Natural killer cell (primary cell): ENCODE measurements at regions not wholly inside any gene's neighbourhood (a gene's known extent, or its start where the extent isn't known, plus 50 kb on each side); places are given as distances from the start of the nearest gene placed in this dataset.
"Not testable (repeated sequence)": the region's sequence is repeated elsewhere in the genome, so short reads cannot be mapped to it uniquely, and the experiment has no call there.

Experiments
- ATAC-seq, 3 donors: fragments of 150-1000 bp in 2 of 3; fragments of 200-7000 bp in 1 of 3; cut with Tn5 transposase; 1 replicate in 1 of 3; 2 replicates in 2 of 3; pipeline ENCODE4 v1.10.0; 2021; ENCODE audit warnings: mild to moderate bottlenecking in 2 of 3, moderate library complexity in 2 of 3
- DNase-seq, 2 donors: peaks; one replicate each; pipeline versions ENCODE4 v3.0.0 to v3.0.0-alpha.2; 2013 to 2021; ENCODE audit warnings: mixed read lengths in 1 of 2
- H3K27ac ChIP-seq: one replicate; pipeline ENCODE4 v1.5.1; 2013; ENCODE audit warnings: mild to moderate bottlenecking, low read length
- H3K27me3 ChIP-seq: one replicate; pipeline ENCODE4 v1.6.1; 2013; ENCODE audit warnings: low read length; ENCODE audit not compliant: control insufficient read depth, insufficient read depth
- H3K36me3 ChIP-seq: one replicate; pipeline ENCODE4 v1.6.1; 2013; ENCODE audit warnings: low read length; ENCODE audit not compliant: control insufficient read depth, insufficient read depth
- H3K4me1 ChIP-seq: one replicate; pipeline ENCODE4 v1.6.1; 2013; ENCODE audit warnings: low read length; ENCODE audit not compliant: control insufficient read depth, insufficient read depth
- H3K4me3 ChIP-seq: one replicate; pipeline ENCODE4 v1.5.1; 2013; ENCODE audit warnings: low read length
- H3K9me3 ChIP-seq: one replicate; pipeline ENCODE4 v1.6.1; 2013; ENCODE audit warnings: low read length; ENCODE audit not compliant: control insufficient read depth, insufficient read depth
- H3K27ac Mint-ChIP-seq, 2 donors: one replicate each; pipeline ENCODE4 v1.8.0; 2022; ENCODE audit warnings: mild to moderate bottlenecking in 2 of 2, mixed read lengths in 2 of 2, moderate library complexity in 1 of 2
- H3K27me3 Mint-ChIP-seq, 2 donors: one replicate each; pipeline ENCODE4 v1.8.0; 2022; ENCODE audit warnings: low read depth in 2 of 2, mixed read lengths in 2 of 2
- H3K36me3 Mint-ChIP-seq: one replicate; pipeline ENCODE4 v1.8.0; 2022; ENCODE audit warnings: mixed read lengths
- H3K4me1 Mint-ChIP-seq, 2 donors: one replicate each; pipeline ENCODE4 v1.8.0; 2022; ENCODE audit warnings: mixed read lengths in 2 of 2
- H3K4me3 Mint-ChIP-seq: one replicate; pipeline ENCODE4 v1.8.0; 2022; ENCODE audit warnings: mild to moderate bottlenecking, moderate library complexity, mixed read lengths
- H3K9me3 Mint-ChIP-seq, 2 donors: one replicate each; pipeline ENCODE4 v1.8.0; 2022; ENCODE audit warnings: mixed read lengths in 2 of 2
- WGBS: methylation state at CpG from one replicate; pipeline ENCODE4 v1.1.7; 2013; ENCODE audit warnings: missing lambda C conversion rate; ENCODE audit not compliant: insufficient coverage; 5-methylcytosine and 5-hydroxymethylcytosine counted together
- intact Hi-C: fragments of 100-400 bp; cut with micrococcal nuclease; formaldehyde crosslinking; loops from one replicate; pipeline ENCODE4 v1.14.2; 2022

DNA sequence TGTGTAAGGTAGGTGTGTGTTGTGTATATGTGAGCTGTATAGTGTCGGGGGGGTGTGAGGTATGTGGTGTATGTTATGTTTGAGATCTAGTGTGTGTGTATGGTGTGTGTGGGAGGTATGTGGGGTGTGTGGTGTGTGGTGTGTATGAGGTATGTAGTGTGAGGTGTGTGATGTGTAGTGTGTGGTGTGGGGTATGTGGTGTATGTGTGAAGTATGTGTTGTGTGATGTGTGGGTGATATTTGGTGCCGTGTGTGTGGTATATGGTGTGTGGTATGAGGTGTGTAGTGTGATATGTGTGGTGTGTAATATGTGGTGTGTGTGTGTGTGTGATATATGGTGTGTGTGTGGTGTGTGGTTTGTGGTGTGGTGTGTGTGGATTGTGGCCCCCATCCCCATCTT lies 4451.2 kb upstream of the TPTE start:
- H3K27me3 ChIP-seq, H3K27ac ChIP-seq, H3K36me3 ChIP-seq, H3K4me1 Mint-ChIP-seq, H3K4me3 ChIP-seq, intact Hi-C loops, H3K36me3 Mint-ChIP-seq, H3K27me3 Mint-ChIP-seq, H3K9me3 ChIP-seq, H3K4me1 ChIP-seq, H3K4me3 Mint-ChIP-seq, H3K9me3 Mint-ChIP-seq, DNase-seq: not testable (repeated sequence)
- 83% methylated on average over 2 of the region's 2 CpGs for WGBS
- peak overlapping the region; percentile 45 to 91 for H3K27ac Mint-ChIP-seq
- peak in 2 of 3 donors; percentile 31 to 32 for ATAC-seq

GRCh38 chr21:6072691-6073090 lies 4448.7 kb upstream of the TPTE start:
- H3K4me3 Mint-ChIP-seq, H3K27me3 Mint-ChIP-seq, H3K36me3 Mint-ChIP-seq, ATAC-seq, H3K9me3 Mint-ChIP-seq, H3K36me3 ChIP-seq, H3K27me3 ChIP-seq, H3K4me1 Mint-ChIP-seq, H3K27ac ChIP-seq, H3K4me1 ChIP-seq, intact Hi-C loops, H3K4me3 ChIP-seq, H3K27ac Mint-ChIP-seq, H3K9me3 ChIP-seq, DNase-seq: not testable (repeated sequence)
- WGBS: no CpG with 5 or more reads among the region's 5 CpGs

DNA sequence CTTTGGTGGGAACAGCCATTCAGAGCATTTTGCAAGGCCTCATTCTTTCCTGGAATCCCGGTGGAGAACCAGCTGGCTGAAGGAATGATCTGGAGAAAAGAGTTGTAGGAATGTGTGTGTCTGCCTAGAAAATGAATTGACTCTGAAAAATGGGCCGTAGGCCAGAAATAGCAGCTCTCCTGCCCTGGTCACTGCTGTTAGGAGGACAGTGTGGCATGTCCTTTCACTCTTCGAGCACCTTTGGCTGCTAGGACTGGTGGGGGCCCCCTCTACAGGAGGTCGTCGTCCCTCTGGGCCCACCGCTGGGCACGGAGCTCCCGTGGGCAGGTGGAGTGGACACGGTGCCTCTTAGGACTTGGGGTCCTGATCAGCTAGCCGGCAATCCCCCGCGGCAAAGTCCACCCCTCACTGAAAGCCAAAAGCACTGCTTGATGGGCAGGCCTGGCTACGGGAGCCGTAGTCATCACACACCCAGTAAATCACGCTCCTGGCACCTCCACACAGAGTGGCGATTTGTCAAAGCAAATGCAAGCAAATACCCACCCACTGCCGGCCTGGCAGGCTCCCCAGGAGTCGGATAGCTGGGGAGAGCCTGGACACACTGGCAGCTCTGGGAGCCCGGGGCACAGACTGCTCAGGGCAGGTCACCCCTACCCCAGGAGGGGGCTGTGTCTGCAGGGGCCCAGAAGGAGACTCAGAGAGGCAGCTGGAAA lies 4447.2 kb upstream of the TPTE start:
- H3K9me3 ChIP-seq, H3K4me1 ChIP-seq, H3K4me3 Mint-ChIP-seq, H3K27me3 Mint-ChIP-seq, H3K27ac ChIP-seq, H3K36me3 Mint-ChIP-seq, H3K4me1 Mint-ChIP-seq, H3K9me3 Mint-ChIP-seq, H3K27ac Mint-ChIP-seq, H3K27me3 ChIP-seq, H3K36me3 ChIP-seq, DNase-seq, H3K4me3 ChIP-seq, ATAC-seq, intact Hi-C loops: not testable (repeated sequence)
- no CpG with 5 or more reads among the region's 19 CpGs for WGBS

- H3K4me3 ChIP-seq, H3K4me3 Mint-ChIP-seq, H3K27me3 ChIP-seq, H3K27me3 Mint-ChIP-seq, ATAC-seq, H3K4me1 Mint-ChIP-seq, H3K27ac Mint-ChIP-seq, DNase-seq, H3K36me3 ChIP-seq, H3K9me3 ChIP-seq, H3K27ac ChIP-seq, H3K4me1 ChIP-seq, H3K9me3 Mint-ChIP-seq, H3K36me3 Mint-ChIP-seq, intact Hi-C loops: not testable (repeated sequence)
- WGBS: no CpG with 5 or more reads among the region's 17 CpGs
Measured at GRCh38 chr21:6074935-6075334, 4446.4 kb upstream of the TPTE start.

GRCh38 chr21:6075627-6076208 lies 4445.7 kb upstream of the TPTE start:
- H3K9me3 ChIP-seq, H3K27me3 ChIP-seq, H3K27ac ChIP-seq, H3K4me1 Mint-ChIP-seq, H3K36me3 ChIP-seq, H3K36me3 Mint-ChIP-seq, H3K27ac Mint-ChIP-seq, intact Hi-C loops, ATAC-seq, H3K4me3 Mint-ChIP-seq, H3K27me3 Mint-ChIP-seq, DNase-seq, H3K4me1 ChIP-seq, H3K4me3 ChIP-seq, H3K9me3 Mint-ChIP-seq: not testable (repeated sequence)
- WGBS: no CpG with 5 or more reads among the region's 24 CpGs

DNA sequence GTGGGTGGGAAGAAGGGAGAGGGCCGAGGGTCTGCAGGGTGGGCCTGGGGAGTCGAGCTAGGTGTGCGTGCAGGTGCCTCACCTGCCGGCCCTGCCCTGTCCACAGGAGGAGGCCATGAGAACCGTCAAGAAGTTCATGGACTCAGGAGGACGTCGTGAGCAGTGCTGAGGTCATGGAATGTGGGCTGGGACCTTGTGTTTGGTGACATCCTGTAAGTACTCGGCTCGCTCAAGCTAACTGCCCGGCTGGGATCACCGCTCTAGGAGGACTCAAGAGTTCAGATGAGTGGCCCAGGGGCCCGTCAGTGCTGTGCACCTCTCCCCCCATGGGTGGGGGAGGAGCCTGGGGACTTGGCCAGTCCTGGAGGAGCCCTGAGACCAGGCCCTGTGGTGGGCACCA lies 4444.0 kb upstream of the TPTE start:
- H3K36me3 Mint-ChIP-seq, H3K4me1 ChIP-seq, H3K27ac ChIP-seq, intact Hi-C loops, H3K4me3 ChIP-seq, ATAC-seq, DNase-seq, H3K4me3 Mint-ChIP-seq, H3K9me3 ChIP-seq, H3K4me1 Mint-ChIP-seq, H3K27me3 ChIP-seq, H3K9me3 Mint-ChIP-seq, H3K27ac Mint-ChIP-seq, H3K36me3 ChIP-seq, H3K27me3 Mint-ChIP-seq: not testable (repeated sequence)
- WGBS: no CpG with 5 or more reads among the region's 12 CpGs

DNA sequence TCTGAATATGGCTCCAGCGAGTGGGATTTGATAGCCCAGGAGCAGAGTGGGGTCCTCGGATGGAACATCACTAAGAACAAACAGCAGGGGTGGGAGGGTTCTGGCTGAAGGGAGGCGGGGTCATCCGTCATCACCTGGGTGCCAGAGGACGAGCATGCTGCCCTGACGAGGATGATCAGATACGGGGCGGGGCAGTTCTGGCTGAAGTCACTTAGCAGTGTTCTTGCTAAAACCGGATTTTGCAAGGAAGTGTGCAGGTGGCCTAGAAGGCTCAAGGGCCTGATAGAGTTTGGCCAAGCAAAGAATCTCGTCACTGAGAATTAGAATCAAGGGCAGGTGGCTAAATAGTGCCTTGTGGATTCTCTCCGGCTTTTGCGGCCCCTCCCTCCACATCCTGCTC lies 4442.5 kb upstream of the TPTE start:
- H3K9me3 Mint-ChIP-seq, H3K4me1 Mint-ChIP-seq: not testable (repeated sequence)
- no CpG with 5 or more reads among the region's 12 CpGs for whole genome bisulfite sequencing

DNA sequence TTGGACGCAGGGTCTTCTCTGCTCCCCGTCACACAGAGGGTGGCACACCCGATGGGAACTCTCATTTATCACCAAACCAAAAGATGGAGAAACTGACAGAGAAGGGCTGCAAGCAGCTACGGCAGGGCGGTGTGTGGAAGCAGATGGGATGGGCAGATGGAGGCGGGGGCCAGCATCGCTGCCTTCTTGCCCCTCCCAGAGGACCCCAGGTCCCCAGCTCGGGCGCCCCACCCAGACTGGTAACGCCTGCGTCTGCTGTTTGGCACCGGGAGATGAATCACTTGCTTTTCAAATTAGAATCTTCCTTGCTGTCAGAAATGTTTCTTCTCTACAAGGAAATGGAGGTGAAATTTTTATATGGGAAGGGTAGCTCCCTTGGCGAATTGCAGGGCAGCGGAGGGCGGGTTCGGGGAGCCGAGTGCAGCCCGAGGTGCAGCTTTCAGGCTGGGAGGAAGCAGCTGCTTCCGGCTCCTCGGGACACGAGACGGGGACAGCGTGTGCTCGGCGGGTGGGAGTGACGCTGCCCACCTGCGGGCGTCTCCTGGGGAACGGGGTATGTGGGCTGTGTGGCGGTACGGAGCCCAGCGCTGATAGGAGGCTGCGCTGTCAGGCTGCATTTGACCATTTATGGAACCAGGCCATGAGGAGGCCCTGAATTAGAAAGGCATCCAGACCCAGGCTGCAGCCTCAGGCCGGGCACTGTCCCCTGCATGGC lies 4440.3 kb upstream of the TPTE start:
- H3K9me3 Mint-ChIP-seq, H3K36me3 ChIP-seq, H3K4me1 ChIP-seq, H3K4me1 Mint-ChIP-seq, DNase-seq, H3K27ac ChIP-seq, H3K27me3 Mint-ChIP-seq, intact Hi-C loops, H3K27ac Mint-ChIP-seq, H3K36me3 Mint-ChIP-seq, H3K27me3 ChIP-seq, H3K4me3 Mint-ChIP-seq, H3K4me3 ChIP-seq, H3K9me3 ChIP-seq: not testable (repeated sequence)
- ATAC-seq: peak in 1 of 3 donors; percentile 25
- no CpG with 5 or more reads among the region's 34 CpGs for WGBS

More for the DNA sequence above, 4442.5 kb upstream of the TPTE start:
- DNase-seq, H3K4me3 ChIP-seq, H3K27me3 Mint-ChIP-seq, intact Hi-C loops, ATAC-seq, H3K4me3 Mint-ChIP-seq, H3K27me3 ChIP-seq, H3K27ac ChIP-seq, H3K4me1 ChIP-seq, H3K9me3 ChIP-seq, H3K36me3 ChIP-seq, H3K36me3 Mint-ChIP-seq, H3K27ac Mint-ChIP-seq: not testable (repeated sequence)
